ENCODE measurements at regions not wholly inside any gene's neighbourhood (a gene's known extent, or its start where the extent isn't known, plus 50 kb on each side); places are given as distances from the start of the nearest gene placed in this dataset.
"Not testable (repeated sequence)": the region's sequence is repeated elsewhere in the genome, so short reads cannot be mapped to it uniquely, and the experiment has no call there.

- DNase-seq, result no peak
- no peak overlapping the region for H3K4me3 ChIP-seq
- no peaks in the 10 kb centered on the region for H3K27me3 ChIP-seq
- no peaks in the 10 kb centered on the region for H3K9me3 ChIP-seq
- no peaks in the 10 kb centered on the region for H3K36me3 ChIP-seq
These were observed 172.7 kb upstream of the TRIB2 start for GRCh38 chr2:12543978-12544558.

DNA sequence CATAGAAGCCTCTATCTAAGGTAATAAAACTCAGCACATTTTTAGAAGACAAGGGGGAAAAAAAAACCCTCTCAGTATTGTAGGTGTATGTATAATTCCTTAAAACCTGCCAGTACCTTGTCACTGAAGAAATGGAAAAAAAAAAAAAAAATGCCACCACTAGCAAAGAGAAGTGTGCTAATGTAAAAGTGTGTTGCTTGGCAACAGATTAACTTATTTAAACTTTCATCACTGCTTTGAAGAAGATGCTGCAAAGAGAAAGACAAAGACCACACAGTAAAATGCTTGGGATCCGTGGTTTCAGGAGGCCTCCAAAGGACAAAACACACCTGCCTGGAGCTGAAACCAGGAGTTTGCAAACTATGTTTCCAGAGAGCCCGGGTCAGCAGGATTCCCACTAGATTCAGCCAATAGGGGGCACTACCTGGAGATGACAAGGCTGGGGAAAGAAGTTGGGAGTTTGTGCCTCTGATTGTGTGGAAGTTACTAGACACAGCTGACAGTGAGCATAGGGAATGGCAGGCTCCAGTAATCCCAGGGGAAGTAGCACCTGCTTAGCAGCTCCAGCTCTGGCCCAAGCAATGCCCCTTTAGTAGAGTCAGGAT, 169.1 kb upstream of the TRIB2 start:
- H3K4me3 ChIP-seq, result no peak overlapping the region

GRCh38 chr2:12548906-12549305, 167.8 kb upstream of the TRIB2 start:
- no peaks in the 10 kb centered on the region for H3K9me3 ChIP-seq
- DNase-seq, result no peak
- H3K27me3 ChIP-seq, result no peaks in the 10 kb centered on the region
- H3K36me3 ChIP-seq, result no peaks in the 10 kb centered on the region
- H3K4me3 ChIP-seq, result no peak overlapping the region

More for the DNA sequence above, 169.1 kb upstream of the TRIB2 start:
- Histone ChIP-seq H3K27me3 (no peaks in the 10 kb centered on the region), H3K36me3 (no peaks in the 10 kb centered on the region), H3K9me3 (no peaks in the 10 kb centered on the region)
- no peak for DNase-seq

DNA sequence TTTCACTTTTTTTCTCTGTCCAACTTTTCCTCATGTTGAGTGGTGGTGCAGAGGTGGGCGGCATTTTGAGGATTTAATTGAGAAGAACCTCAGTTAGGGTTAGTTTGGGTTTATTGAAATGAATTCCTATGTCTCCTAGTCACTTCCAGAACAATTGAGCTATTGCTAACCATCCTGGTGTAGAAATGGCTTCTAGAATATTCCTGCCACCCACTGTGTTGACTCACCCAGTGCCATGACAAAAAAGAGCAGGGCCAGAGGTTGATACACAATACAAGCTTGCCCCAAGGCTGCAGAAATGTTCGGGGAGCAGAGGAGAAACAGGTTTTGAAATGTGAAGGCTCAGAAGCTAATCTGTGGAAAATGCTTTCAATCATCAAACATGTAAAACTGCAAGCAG, 167.1 kb upstream of the TRIB2 start:
- no peaks in the 10 kb centered on the region for H3K9me3 ChIP-seq
- H3K4me3 ChIP-seq, result no peak overlapping the region
- DNase-seq, result no peak
- no peaks in the 10 kb centered on the region for H3K36me3 ChIP-seq
- H3K27me3 ChIP-seq, result no peaks in the 10 kb centered on the region

- Histone ChIP-seq H3K27me3 (no peaks in the 10 kb centered on the region), H3K36me3 (no peaks in the 10 kb centered on the region)
- DNase-seq, result no peak
These were observed 164.6 kb upstream of the TRIB2 start for GRCh38 chr2:12552092-12552491.

DNA sequence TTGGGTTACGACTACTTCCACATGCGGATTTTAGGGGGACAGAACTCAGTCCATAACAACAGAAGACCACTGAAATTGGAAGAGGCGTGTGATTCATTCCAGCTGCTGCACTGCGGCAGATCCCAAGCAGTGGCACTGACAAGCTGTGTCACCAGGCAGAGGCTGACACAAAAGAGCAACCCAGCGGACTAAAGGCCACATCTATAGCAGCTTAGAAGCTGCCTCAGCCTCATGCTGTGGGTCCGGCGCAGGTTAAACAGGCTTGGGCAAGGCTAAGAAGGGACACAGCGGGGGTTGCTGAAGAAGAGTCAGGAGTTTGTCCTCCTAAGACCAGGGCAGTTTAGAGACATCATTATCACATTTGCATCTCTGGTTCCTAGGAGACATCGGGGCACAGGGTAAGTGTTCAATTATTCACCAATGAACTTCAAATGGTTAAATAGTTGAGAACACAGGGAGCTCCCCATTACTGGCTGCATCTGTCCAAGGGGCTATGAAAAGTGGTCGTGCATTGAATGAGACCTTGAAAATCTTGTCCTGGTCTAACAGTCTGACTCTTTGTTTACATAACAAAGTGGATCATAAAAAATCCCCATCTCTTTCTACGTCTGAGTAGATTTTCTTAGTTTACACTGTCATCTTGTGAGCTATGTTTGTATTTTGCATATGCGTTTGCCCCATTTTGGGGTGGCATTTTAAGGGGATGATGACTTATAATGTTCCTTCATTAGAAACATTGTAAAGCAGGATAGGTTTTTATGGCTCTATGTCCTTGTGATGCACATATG, 162.3 kb upstream of the TRIB2 start:
- no peak overlapping the region for H3K4me3 ChIP-seq
- H3K27me3 ChIP-seq, result no peaks in the 10 kb centered on the region
- DNase-seq, result no peak
- H3K36me3 ChIP-seq, result no peaks in the 10 kb centered on the region
- peaks cover 6% of the 10 kb centered on the region; the same call in 1 of the 2 replicates for H3K9me3 ChIP-seq

More at GRCh38 chr2:12552092-12552491, 164.6 kb upstream of the TRIB2 start:
- Histone ChIP-seq H3K9me3 (no peaks in the 10 kb centered on the region), H3K4me3 (no peak overlapping the region)

DNA sequence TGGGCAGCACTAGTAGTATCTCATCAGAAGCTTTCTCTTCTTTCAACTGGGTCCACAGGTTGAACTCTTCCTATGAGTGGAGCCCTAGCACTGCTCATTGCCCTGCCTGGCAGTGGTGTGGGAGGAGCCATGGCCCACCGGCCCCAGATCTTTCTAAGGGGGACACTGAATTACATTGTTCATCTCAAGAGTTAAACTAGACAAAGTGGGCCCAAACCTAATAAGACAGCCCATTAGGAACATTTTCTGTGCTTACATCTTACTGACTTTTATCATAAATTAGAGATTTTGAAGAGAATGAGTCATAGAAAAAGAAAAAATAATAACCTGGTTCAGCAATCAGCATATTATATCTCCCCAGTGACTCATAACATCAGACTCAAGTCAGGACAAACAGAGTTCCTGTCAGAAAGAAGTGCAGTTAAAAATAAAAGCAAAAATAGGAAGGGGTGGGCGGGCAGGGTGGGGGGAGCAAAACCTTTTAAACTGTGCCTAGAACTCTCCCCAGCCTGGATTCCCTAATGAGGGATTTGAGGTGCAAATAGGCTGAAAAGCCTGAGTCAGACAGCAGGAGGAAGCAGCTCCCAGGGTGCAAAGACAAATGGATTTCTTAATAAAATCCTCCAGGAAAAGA, 161.6 kb upstream of the TRIB2 start:
- peak; percentile 57 for DNase-seq
- no peaks in the 10 kb centered on the region for H3K36me3 ChIP-seq
- H3K9me3 ChIP-seq, result peaks cover 8% of the 10 kb centered on the region; the same call in 1 of the 2 replicates
- H3K27me3 ChIP-seq, result no peaks in the 10 kb centered on the region
- no peak overlapping the region for H3K4me3 ChIP-seq

- H3K36me3 ChIP-seq, result no peaks in the 10 kb centered on the region
- H3K27me3 ChIP-seq, result no peaks in the 10 kb centered on the region
- no peak overlapping the region for H3K4me3 ChIP-seq
- peaks cover 8% of the 10 kb centered on the region; the same call in 1 of the 2 replicates for H3K9me3 ChIP-seq
- no peak for DNase-seq
These were observed 160.0 kb upstream of the TRIB2 start for GRCh38 chr2:12556762-12557161.

DNA sequence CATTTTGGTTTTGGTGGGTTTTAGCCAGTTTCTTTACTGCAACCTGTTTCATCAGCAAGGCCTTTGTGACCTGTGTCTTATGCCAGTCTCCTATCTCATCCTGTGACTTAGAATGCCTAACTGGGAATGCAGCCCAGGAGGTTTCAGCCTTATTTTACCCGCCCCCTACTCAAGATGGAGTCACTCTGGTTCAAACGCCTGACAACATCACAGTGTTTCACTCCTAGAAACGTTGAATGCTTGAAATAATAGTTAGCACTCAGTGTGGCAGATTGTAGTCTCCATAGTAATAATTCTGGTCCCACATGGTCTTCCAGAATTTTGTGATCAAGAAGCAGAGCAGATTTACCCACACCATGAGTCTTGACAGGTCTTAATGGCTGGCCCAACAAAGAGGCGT, 159.0 kb upstream of the TRIB2 start:
- DNase-seq, result no peak
- H3K36me3 ChIP-seq, result no peaks in the 10 kb centered on the region
- H3K4me3 ChIP-seq, result no peak overlapping the region
- no peaks in the 10 kb centered on the region for H3K27me3 ChIP-seq
- H3K9me3 ChIP-seq, result peaks cover 8% of the 10 kb centered on the region; the same call in 1 of the 2 replicates

DNA sequence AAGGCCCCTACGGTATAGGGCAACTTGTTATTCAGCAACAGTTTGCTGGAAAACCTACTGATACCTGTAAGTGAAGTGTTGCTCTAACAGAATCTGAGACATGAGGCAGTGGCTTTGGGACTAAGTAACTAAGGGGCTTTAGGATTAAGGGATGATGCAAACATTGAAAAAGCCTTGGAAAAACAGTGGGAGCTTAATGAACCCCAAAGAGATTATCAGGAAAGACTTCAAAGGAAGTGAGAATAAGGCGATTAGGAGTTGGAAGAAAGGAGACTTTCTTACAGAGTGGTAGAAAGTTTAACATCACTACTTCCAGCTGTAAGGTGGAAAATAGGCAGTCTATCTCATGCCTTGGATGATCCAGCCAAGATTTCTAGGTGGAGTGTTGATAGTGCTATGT, 158.2 kb upstream of the TRIB2 start:
- no peak for DNase-seq
- Histone ChIP-seq H3K27me3 (no peaks in the 10 kb centered on the region), H3K36me3 (no peaks in the 10 kb centered on the region), H3K9me3 (peaks cover 8% of the 10 kb centered on the region; the same call in 1 of the 2 replicates), H3K4me3 (no peak overlapping the region)

DNA sequence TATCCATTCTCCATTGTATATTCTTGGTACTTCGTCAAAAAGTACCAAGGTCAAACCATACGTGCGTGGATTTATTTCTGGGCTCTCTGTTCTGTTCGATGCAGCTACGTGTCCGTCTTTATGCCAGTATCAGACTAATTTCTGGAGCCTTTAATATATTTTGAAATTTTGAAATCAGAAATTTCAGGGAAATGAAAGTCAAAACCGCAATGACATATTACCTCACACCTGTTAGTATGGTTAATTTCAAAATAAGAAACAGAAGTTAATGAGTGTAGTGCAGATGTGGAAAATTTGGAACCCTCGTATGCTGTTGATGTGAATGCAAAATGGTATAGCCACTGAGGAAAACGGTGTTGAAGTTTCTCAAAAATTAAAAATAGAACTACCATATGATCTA, 156.1 kb upstream of the TRIB2 start:
- Histone ChIP-seq H3K4me3 (no peak overlapping the region), H3K36me3 (no peaks in the 10 kb centered on the region), H3K27me3 (no peaks in the 10 kb centered on the region), H3K9me3 (peaks cover 8% of the 10 kb centered on the region; the same call in 1 of the 2 replicates)
- DNase-seq, result no peak

- no peak for DNase-seq
- Histone ChIP-seq H3K27me3 (no peaks in the 10 kb centered on the region), H3K4me3 (no peak overlapping the region), H3K9me3 (no peaks in the 10 kb centered on the region), H3K36me3 (no peaks in the 10 kb centered on the region)
These were observed 149.3 kb upstream of the TRIB2 start for GRCh38 chr2:12567411-12567810.

GRCh38 chr2:12569510-12569909, 147.2 kb upstream of the TRIB2 start:
- H3K9me3 ChIP-seq, H3K27me3 ChIP-seq, H3K36me3 ChIP-seq, DNase-seq, H3K4me3 ChIP-seq: not testable (repeated sequence)

DNA sequence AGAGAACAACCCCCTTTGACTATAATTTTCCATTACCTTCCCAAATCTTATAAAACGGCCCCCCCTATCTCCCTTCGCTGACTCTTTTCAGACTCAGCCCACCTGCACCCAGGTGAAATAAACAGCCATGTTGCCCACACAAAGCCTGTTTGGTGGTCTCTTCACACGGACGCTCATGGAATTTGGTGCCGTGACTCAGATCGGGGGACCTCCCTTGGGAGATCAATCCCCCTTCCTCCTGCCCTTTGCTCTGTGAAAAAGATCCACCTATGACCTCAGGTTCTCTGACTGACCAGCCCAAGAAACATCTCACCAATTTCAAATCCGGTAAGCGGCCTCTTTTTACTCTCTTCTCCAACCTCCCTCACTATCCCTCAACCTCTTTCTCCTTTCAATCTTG, 146.8 kb upstream of the TRIB2 start:
- H3K27me3 ChIP-seq, H3K4me3 ChIP-seq: not testable (repeated sequence)

DNA sequence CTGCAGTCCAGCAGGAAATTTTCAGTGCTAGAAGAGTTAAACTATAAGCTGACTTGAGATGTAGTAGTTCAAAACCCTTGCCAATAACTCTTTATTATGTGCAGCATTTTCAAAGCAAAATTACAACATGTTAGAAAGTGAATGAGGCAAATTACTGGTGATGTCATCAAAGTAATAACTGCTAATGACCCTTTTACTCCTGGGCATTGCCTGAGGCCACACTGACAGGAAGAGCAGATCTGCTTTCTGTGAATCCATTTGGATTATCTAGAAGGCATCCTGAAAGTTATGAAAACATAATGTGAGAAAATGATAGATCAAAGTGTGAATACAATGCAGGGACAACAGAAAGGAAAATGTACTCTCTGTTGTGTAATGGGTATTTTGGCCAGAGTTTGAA, 139.6 kb upstream of the TRIB2 start:
- no peak overlapping the region for H3K4me3 ChIP-seq
- H3K27me3 ChIP-seq, result no peaks in the 10 kb centered on the region
- DNase-seq, result no peak
- H3K36me3 ChIP-seq, result no peaks in the 10 kb centered on the region
- no peaks in the 10 kb centered on the region for H3K9me3 ChIP-seq

More for the DNA sequence above, 146.8 kb upstream of the TRIB2 start:
- H3K36me3 ChIP-seq, DNase-seq, H3K9me3 ChIP-seq: not testable (repeated sequence)

DNA sequence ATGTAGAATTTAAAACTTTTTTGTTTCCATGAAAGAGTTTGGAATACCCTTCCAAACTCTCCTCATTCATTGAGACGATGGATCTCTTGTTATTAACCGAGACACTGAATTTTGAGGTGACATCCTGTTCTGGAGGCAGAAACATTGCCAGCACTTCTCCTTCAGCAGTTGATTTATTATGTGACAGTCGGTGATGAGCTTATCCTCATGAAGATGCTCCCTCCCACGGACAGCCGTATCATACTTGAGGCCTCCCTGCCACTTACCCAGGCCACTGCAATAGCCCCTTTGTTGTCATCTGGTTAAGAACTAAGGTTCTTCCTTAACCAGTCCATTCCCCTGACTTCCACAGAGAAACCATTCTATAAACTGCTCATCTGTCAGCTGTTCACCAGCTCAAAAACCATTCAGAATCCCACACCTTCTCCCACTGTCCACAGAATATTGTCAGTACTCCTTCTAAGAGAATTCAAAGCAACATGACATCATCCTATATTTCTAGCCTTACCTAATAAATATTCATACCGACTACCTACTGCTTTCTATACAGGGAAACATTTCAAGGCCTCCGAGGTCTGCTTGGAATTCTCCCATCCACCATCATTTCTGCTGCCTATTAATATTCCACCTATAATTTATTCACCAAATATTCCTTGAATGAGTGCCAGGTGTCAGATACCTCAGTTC, 139.0 kb upstream of the TRIB2 start:
- Histone ChIP-seq H3K36me3 (no peaks in the 10 kb centered on the region), H3K4me3 (no peak overlapping the region), H3K27me3 (no peaks in the 10 kb centered on the region), H3K9me3 (no peaks in the 10 kb centered on the region)
- no peak for DNase-seq

DNA sequence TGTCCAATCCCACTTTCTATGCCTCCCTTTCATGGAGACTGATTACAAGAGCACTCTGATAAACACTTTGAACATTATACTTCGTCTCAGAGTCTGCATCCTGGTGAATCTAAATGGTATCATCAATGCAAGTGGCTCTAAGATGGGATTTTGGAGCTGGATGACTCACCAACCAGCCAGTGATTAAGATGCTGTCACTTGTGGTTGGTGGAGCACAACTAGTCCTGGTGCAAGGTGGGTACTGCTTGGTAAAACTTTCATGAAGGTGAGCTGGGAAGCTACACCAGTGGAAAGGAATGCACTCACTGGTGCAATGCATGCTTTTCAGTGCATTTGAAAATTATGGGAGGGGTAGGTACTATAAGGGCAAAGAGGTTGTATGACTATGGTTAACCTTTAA, 137.7 kb upstream of the TRIB2 start:
- Histone ChIP-seq H3K4me3 (no peak overlapping the region), H3K36me3 (no peaks in the 10 kb centered on the region), H3K9me3 (no peaks in the 10 kb centered on the region), H3K27me3 (no peaks in the 10 kb centered on the region)
- no peak for DNase-seq

Data from MG63 (cell line).